ENCODE measurements at regions not wholly inside any gene's neighbourhood (a gene's known extent, or its start where the extent isn't known, plus 50 kb on each side); places are given as distances from the start of the nearest gene placed in this dataset.

DNA sequence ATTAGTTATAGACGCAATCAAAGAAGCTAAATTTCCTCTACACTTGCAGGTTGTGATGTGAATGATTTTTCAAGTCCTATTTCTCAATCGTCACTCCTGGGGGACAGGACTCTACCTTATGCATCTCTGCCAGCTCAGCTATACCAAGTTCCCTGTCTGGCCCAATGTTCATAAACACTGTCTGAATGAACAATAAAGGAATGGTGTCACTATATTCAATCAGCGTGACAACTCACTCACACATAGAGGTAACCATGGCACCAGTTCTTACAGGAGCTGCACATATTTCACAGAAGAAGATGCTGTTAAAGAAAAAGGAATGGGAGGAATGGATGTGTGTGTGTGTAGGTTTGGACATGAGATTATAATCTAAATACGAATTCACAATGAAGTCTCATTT is 280.6 kb downstream of the PPP1R2C start:
- TF ChIP-seq, protein P1, sequence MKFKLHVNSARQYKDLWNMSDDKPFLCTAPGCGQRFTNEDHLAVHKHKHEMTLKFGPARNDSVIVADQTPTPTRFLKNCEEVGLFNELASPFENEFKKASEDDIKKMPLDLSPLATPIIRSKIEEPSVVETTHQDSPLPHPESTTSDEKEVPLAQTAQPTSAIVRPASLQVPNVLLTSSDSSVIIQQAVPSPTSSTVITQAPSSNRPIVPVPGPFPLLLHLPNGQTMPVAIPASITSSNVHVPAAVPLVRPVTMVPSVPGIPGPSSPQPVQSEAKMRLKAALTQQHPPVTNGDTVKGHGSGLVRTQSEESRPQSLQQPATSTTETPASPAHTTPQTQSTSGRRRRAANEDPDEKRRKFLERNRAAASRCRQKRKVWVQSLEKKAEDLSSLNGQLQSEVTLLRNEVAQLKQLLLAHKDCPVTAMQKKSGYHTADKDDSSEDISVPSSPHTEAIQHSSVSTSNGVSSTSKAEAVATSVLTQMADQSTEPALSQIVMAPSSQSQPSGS (tag by site-specific recombination; IDR thresholded peaks at IDR 0.05; ENCODE audit: low read depth) = no peak
- TF ChIP-seq, protein P2, sequence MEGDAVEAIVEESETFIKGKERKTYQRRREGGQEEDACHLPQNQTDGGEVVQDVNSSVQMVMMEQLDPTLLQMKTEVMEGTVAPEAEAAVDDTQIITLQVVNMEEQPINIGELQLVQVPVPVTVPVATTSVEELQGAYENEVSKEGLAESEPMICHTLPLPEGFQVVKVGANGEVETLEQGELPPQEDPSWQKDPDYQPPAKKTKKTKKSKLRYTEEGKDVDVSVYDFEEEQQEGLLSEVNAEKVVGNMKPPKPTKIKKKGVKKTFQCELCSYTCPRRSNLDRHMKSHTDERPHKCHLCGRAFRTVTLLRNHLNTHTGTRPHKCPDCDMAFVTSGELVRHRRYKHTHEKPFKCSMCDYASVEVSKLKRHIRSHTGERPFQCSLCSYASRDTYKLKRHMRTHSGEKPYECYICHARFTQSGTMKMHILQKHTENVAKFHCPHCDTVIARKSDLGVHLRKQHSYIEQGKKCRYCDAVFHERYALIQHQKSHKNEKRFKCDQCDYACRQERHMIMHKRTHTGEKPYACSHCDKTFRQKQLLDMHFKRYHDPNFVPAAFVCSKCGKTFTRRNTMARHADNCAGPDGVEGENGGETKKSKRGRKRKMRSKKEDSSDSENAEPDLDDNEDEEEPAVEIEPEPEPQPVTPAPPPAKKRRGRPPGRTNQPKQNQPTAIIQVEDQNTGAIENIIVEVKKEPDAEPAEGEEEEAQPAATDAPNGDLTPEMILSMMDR (tag by site-specific recombination; IDR thresholded peaks at IDR 0.05) = no peak
- TF ChIP-seq, protein P3, sequence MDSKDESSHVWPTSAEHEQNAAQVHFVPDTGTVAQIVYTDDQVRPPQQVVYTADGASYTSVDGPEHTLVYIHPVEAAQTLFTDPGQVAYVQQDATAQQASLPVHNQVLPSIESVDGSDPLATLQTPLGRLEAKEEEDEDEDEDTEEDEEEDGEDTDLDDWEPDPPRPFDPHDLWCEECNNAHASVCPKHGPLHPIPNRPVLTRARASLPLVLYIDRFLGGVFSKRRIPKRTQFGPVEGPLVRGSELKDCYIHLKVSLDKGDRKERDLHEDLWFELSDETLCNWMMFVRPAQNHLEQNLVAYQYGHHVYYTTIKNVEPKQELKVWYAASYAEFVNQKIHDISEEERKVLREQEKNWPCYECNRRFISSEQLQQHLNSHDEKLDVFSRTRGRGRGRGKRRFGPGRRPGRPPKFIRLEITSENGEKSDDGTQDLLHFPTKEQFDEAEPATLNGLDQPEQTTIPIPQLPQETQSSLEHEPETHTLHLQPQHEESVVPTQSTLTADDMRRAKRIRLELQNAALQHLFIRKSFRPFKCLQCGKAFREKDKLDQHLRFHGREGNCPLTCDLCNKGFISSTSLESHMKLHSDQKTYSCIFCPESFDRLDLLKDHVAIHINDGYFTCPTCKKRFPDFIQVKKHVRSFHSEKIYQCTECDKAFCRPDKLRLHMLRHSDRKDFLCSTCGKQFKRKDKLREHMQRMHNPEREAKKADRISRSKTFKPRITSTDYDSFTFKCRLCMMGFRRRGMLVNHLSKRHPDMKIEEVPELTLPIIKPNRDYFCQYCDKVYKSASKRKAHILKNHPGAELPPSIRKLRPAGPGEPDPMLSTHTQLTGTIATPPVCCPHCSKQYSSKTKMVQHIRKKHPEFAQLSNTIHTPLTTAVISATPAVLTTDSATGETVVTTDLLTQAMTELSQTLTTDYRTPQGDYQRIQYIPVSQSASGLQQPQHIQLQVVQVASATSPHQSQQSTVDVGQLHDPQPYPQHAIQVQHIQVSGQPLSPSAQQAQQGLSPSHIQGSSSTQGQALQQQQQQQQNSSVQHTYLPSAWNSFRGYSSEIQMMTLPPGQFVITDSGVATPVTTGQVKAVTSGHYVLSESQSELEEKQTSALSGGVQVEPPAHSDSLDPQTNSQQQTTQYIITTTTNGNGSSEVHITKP (tag by site-specific recombination; IDR thresholded peaks at IDR 0.05) = no peak
- TF ChIP-seq ZNF175 (tag by site-specific recombination; IDR thresholded peaks at IDR 0.05) = no peak
- TF ChIP-seq ZBTB20 (tag by site-specific recombination; IDR thresholded peaks at IDR 0.05) = no peak
- no peak for TF ChIP-seq KLF1 (tag by site-specific recombination; IDR thresholded peaks at IDR 0.05)
- no peak for TF ChIP-seq ZNF114 (tag by site-specific recombination; IDR thresholded peaks at IDR 0.05)
- TF ChIP-seq ZNF335 (tag by site-specific recombination; conservative IDR thresholded peaks at IDR 0.05) = no peak

Measured in HEK293 (cell line).